ENCODE measurements at regions not wholly inside any gene's neighbourhood (a gene's known extent, or its start where the extent isn't known, plus 50 kb on each side); places are given as distances from the start of the nearest gene placed in this dataset.

GRCh38 chrX:4373791-4374190, 660.3 kb upstream of the PRKX start:
- Mint-ChIP-seq H3K4me1 (ENCODE audit: low read depth) (no peaks in the 10 kb centered on the region), H3K4me3 (no peak overlapping the region), H3K9me3 (peaks cover 3% of the 10 kb centered on the region), H3K27ac (no peak overlapping the region), H3K27me3 (no peaks in the 10 kb centered on the region), H3K36me3 (ENCODE audit: low read depth) (no peaks in the 10 kb centered on the region)
- DNase-seq (no peak), ATAC-seq (no peak)
- no peak for TF ChIP-seq CTCF (IDR thresholded peaks at IDR 0.05)
- POLR2A ChIA-PET, result no interaction called here
- CTCF ChIA-PET, result no interaction called here
- intact Hi-C loops (cut with micrococcal nuclease), result no loop called here

- Mint-ChIP-seq H3K36me3 (ENCODE audit: low read depth) (no peaks in the 10 kb centered on the region), H3K27me3 (no peaks in the 10 kb centered on the region), H3K4me3 (no peak overlapping the region), H3K9me3 (no peaks in the 10 kb centered on the region), H3K4me1 (ENCODE audit: low read depth) (no peaks in the 10 kb centered on the region), H3K27ac (no peak overlapping the region)
- intact Hi-C loops (cut with micrococcal nuclease), result no loop called here
- ATAC-seq (no peak), DNase-seq (no peak)
- ChIA-PET POLR2A (no interaction called here), CTCF (interaction anchor here (1.2 kb wide), 1 partner anchor 8 kb away, joined by 3 read pairs; no protein-coding TSS in a partner anchor)
- TF ChIP-seq CTCF (IDR thresholded peaks at IDR 0.05), result no peak
Observed at GRCh38 chrX:4358577-4358976, 645.1 kb upstream of the PRKX start.

GRCh38 chrX:4322916-4323315, 609.5 kb upstream of the PRKX start:
- no peaks in the 10 kb centered on the region for H3K36me3 Mint-ChIP-seq (ENCODE audit: low read depth)
- ATAC-seq (no peak), DNase-seq (no peak)
- H3K9me3 Mint-ChIP-seq, result no peaks in the 10 kb centered on the region
- no peak for TF ChIP-seq CTCF (IDR thresholded peaks at IDR 0.05)
- H3K4me3 Mint-ChIP-seq, result no peak overlapping the region
- no peak overlapping the region for H3K27ac Mint-ChIP-seq
- H3K27me3 Mint-ChIP-seq, result no peaks in the 10 kb centered on the region
- ChIA-PET POLR2A (no interaction called here), CTCF (no interaction called here)
- intact Hi-C loops (cut with micrococcal nuclease), result no loop called here
- H3K4me1 Mint-ChIP-seq (ENCODE audit: low read depth), result no peaks in the 10 kb centered on the region

- Mint-ChIP-seq H3K4me1 (ENCODE audit: low read depth) (no peaks in the 10 kb centered on the region), H3K4me3 (no peak overlapping the region), H3K9me3 (no peaks in the 10 kb centered on the region), H3K27me3 (no peaks in the 10 kb centered on the region), H3K36me3 (ENCODE audit: low read depth) (no peaks in the 10 kb centered on the region), H3K27ac (no peak overlapping the region)
- ChIA-PET CTCF (no interaction called here), POLR2A (no interaction called here)
- intact Hi-C loops (cut with micrococcal nuclease), result no loop called here
- DNase-seq (no peak), ATAC-seq (no peak)
- no peak for TF ChIP-seq CTCF (IDR thresholded peaks at IDR 0.05)
Observed at GRCh38 chrX:4320436-4320947, 607.0 kb upstream of the PRKX start.

- ATAC-seq (no peak), DNase-seq (no peak)
- no peaks in the 10 kb centered on the region for H3K27me3 Mint-ChIP-seq
- no peaks in the 10 kb centered on the region for H3K9me3 Mint-ChIP-seq
- H3K27ac Mint-ChIP-seq, result no peak overlapping the region
- no peaks in the 10 kb centered on the region for H3K36me3 Mint-ChIP-seq (ENCODE audit: low read depth)
- CTCF ChIA-PET, result no interaction called here
- POLR2A ChIA-PET, result no interaction called here
- intact Hi-C loops (cut with micrococcal nuclease), result no loop called here
- no peak for TF ChIP-seq CTCF (IDR thresholded peaks at IDR 0.05)
- no peaks in the 10 kb centered on the region for H3K4me1 Mint-ChIP-seq (ENCODE audit: low read depth)
- no peak overlapping the region for H3K4me3 Mint-ChIP-seq
Observed at GRCh38 chrX:4315891-4316290, 602.4 kb upstream of the PRKX start.
